AG10803 (cell line): ENCODE measurements at regions not wholly inside any gene's neighbourhood (a gene's known extent, or its start where the extent isn't known, plus 50 kb on each side); places are given as distances from the start of the nearest gene placed in this dataset.

Experiments used
- DNase-seq: peaks from one replicate; pipeline ENCODE4 v3.0.0; 2010; ENCODE audit warnings: low read depth
- H3K4me3 ChIP-seq: 2 replicates; pipeline ENCODE4 v1.5.1; 2011; ENCODE audit warnings: mild to moderate bottlenecking, low read length, control low read depth
- CTCF ChIP-seq: conservative IDR thresholded peaks from 2 replicates; pipeline ENCODE4 v1.5.1; 2011; ENCODE audit warnings: mild to moderate bottlenecking, low read length, control low read depth, inconsistent platforms

- TF ChIP-seq CTCF, result no peak
- DNase-seq, result no peak
- H3K4me3 ChIP-seq, result no peak overlapping the region
These were observed 162.3 kb downstream of the TUSC7 start for GRCh38 chr3:116871905-116872304.

GRCh38 chr3:116872688-116873087 lies 163.1 kb downstream of the TUSC7 start:
- no peak for TF ChIP-seq CTCF
- no peak for DNase-seq
- H3K4me3 ChIP-seq, result no peak overlapping the region

- TF ChIP-seq CTCF, result no peak
- DNase-seq, result no peak
- no peak overlapping the region for H3K4me3 ChIP-seq
These were observed 163.6 kb downstream of the TUSC7 start for GRCh38 chr3:116873142-116873541.

- no peak for DNase-seq
- no peak for TF ChIP-seq CTCF
- H3K4me3 ChIP-seq, result no peak overlapping the region
These were observed 168.4 kb downstream of the TUSC7 start for GRCh38 chr3:116877968-116878367.

- no peak for DNase-seq
- no peak for TF ChIP-seq CTCF
- H3K4me3 ChIP-seq, result no peak overlapping the region
These were observed 176.8 kb downstream of the TUSC7 start for GRCh38 chr3:116886202-116886893.

GRCh38 chr3:116896116-116896515 lies 186.5 kb downstream of the TUSC7 start:
- DNase-seq, result no peak
- no peak overlapping the region for H3K4me3 ChIP-seq
- TF ChIP-seq CTCF, result no peak

- H3K4me3 ChIP-seq, result no peak overlapping the region
- no peak for DNase-seq
- no peak for TF ChIP-seq CTCF
These were observed 187.8 kb downstream of the TUSC7 start for GRCh38 chr3:116897382-116897781.
